Activated CD4-positive, alpha-beta T cell treated with anti-CD3 and anti-CD28 coated beads for 36 hours (primary cell): ENCODE measurements at regions not wholly inside any gene's neighbourhood (a gene's known extent, or its start where the extent isn't known, plus 50 kb on each side); places are given as distances from the start of the nearest gene placed in this dataset.
"Not testable (repeated sequence)": the region's sequence is repeated elsewhere in the genome, so short reads cannot be mapped to it uniquely, and the experiment has no call there.

ENCODE experiments used
- ATAC-seq: fragments of 200-7000 bp; cut with Tn5 transposase; one replicate; pipeline ENCODE4 v1.10.0; 2021; ENCODE audit warnings: mild to moderate bottlenecking, moderate library complexity
- CTCF ChIA-PET: fragments of 350-600 bp; sonication (Branson Sonifier 250); formaldehyde crosslinking; loops from one replicate; lab custom pipeline; 2021; ENCODE audit warnings: antibody characterized with exemption; lab: Charles Lee
- POLR2A ChIA-PET: fragments of 350-600 bp; sonication (Branson Sonifier 250); formaldehyde crosslinking; loops from one replicate; lab custom pipeline; 2021; ENCODE audit warnings: antibody characterized with exemption, inconsistent platforms; lab: Charles Lee
- DNase-seq: peaks from one replicate; pipeline ENCODE4 v3.0.0-alpha.2; 2020
- H3K27ac Mint-ChIP-seq: one replicate; pipeline ENCODE4 v1.8.0; 2021; ENCODE audit warnings: mixed read lengths
- H3K27me3 Mint-ChIP-seq: one replicate; pipeline ENCODE4 v1.8.0; 2021; ENCODE audit warnings: mixed read lengths
- H3K36me3 Mint-ChIP-seq: one replicate; pipeline ENCODE4 v1.8.0; 2021; ENCODE audit warnings: low read depth, mixed read lengths
- H3K4me1 Mint-ChIP-seq: one replicate; pipeline ENCODE4 v1.8.0; 2021; ENCODE audit warnings: mixed read lengths
- H3K4me3 Mint-ChIP-seq: one replicate; pipeline ENCODE4 v1.8.0; 2021; ENCODE audit warnings: mild to moderate bottlenecking, moderate library complexity, mixed read lengths
- H3K9me3 Mint-ChIP-seq: one replicate; pipeline ENCODE4 v1.8.0; 2021; ENCODE audit warnings: low read depth, mixed read lengths
- intact Hi-C, 2 experiments: fragments of 100-400 bp; cut with DNase I in 1 of 2; cut with micrococcal nuclease in 1 of 2; formaldehyde crosslinking; loops; one replicate each; pipeline versions ENCODE4 v1.14.2 to v1.15.1; 2022 to 2024; cut with DNase I, micrococcal nuclease

- intact Hi-C loops, result no loop called here
- ChIA-PET POLR2A (no interaction called here), CTCF (interaction anchor here (0.5 kb wide), 1 partner anchor 77 kb away, joined by 3 read pairs; no protein-coding TSS in a partner anchor)
- Mint-ChIP-seq H3K4me1 (no peaks in the 10 kb centered on the region), H3K4me3 (no peak overlapping the region), H3K27me3 (peaks cover 33% of the 10 kb centered on the region), H3K27ac (no peak overlapping the region), H3K36me3 (no peaks in the 10 kb centered on the region), H3K9me3 (no peaks in the 10 kb centered on the region)
- ATAC-seq (no peak), DNase-seq (no peak)
Measured at GRCh38 chr1:20416706-20417105, 69.3 kb downstream of the CAMK2N1 start.

GRCh38 chr1:20413776-20414140, 72.3 kb downstream of the CAMK2N1 start:
- CTCF ChIA-PET, result interaction anchor here (0.6 kb wide), 1 partner anchor 179 kb away, joined by 3 read pairs; no protein-coding TSS in a partner anchor
- ATAC-seq (no peak), DNase-seq (no peak)
- no peak overlapping the region for H3K27ac Mint-ChIP-seq
- no peaks in the 10 kb centered on the region for H3K9me3 Mint-ChIP-seq
- intact Hi-C loops, result no loop called here
- no peak overlapping the region for H3K4me3 Mint-ChIP-seq
- POLR2A ChIA-PET, result no interaction called here
- H3K4me1 Mint-ChIP-seq, result no peaks in the 10 kb centered on the region
- peaks cover 10% of the 10 kb centered on the region for H3K27me3 Mint-ChIP-seq
- H3K36me3 Mint-ChIP-seq, result no peaks in the 10 kb centered on the region

- POLR2A ChIA-PET, result no interaction called here
- CTCF ChIA-PET, result interaction anchor here (0.6 kb wide), 1 partner anchor 179 kb away, joined by 3 read pairs; no protein-coding TSS in a partner anchor
- ATAC-seq (no peak), DNase-seq (no peak)
- Mint-ChIP-seq H3K27ac (no peak overlapping the region), H3K36me3 (no peaks in the 10 kb centered on the region), H3K4me1 (no peaks in the 10 kb centered on the region), H3K4me3 (no peak overlapping the region), H3K27me3 (peaks cover 9% of the 10 kb centered on the region), H3K9me3 (no peaks in the 10 kb centered on the region)
- intact Hi-C loops, result no loop called here
Measured at GRCh38 chr1:20413136-20413775, 72.8 kb downstream of the CAMK2N1 start.

GRCh38 chr1:20411196-20411980, 74.6 kb downstream of the CAMK2N1 start:
- POLR2A ChIA-PET, result no interaction called here
- CTCF ChIA-PET, result no interaction called here
- ATAC-seq, result peak; percentile 71
- no peaks in the 10 kb centered on the region for H3K4me1 Mint-ChIP-seq
- no peaks in the 10 kb centered on the region for H3K36me3 Mint-ChIP-seq
- H3K9me3 Mint-ChIP-seq, result peaks cover 3% of the 10 kb centered on the region
- intact Hi-C loops, result no loop called here
- peaks cover 12% of the 10 kb centered on the region for H3K27me3 Mint-ChIP-seq
- peak; percentile 58 for DNase-seq
- H3K4me3 Mint-ChIP-seq, result no peak overlapping the region
- no peak overlapping the region for H3K27ac Mint-ChIP-seq

GRCh38 chr1:20410503-20410902, 75.5 kb downstream of the CAMK2N1 start:
- intact Hi-C loops, result no loop called here

GRCh38 chr1:20409971-20410370, 76.0 kb downstream of the CAMK2N1 start:
- H3K9me3 Mint-ChIP-seq, result peaks cover 3% of the 10 kb centered on the region
- ChIA-PET CTCF (interaction anchor here (0.8 kb wide), 1 partner anchor 1962 kb away, joined by 3 read pairs; no protein-coding TSS in a partner anchor), POLR2A (no interaction called here)
- no peak overlapping the region for H3K4me3 Mint-ChIP-seq
- ATAC-seq, result no peak
- DNase-seq, result no peak
- no peak overlapping the region for H3K27ac Mint-ChIP-seq
- no peaks in the 10 kb centered on the region for H3K4me1 Mint-ChIP-seq
- no peaks in the 10 kb centered on the region for H3K36me3 Mint-ChIP-seq
- intact Hi-C loops, result no loop called here
- peaks cover 22% of the 10 kb centered on the region for H3K27me3 Mint-ChIP-seq

More at GRCh38 chr1:20410503-20410902, 75.5 kb downstream of the CAMK2N1 start:
- Mint-ChIP-seq H3K27me3 (peaks cover 18% of the 10 kb centered on the region), H3K4me1 (no peaks in the 10 kb centered on the region), H3K36me3 (no peaks in the 10 kb centered on the region), H3K9me3 (peaks cover 3% of the 10 kb centered on the region), H3K4me3 (no peak overlapping the region), H3K27ac (no peak overlapping the region)
- no peak for DNase-seq
- ChIA-PET POLR2A (no interaction called here), CTCF (interaction anchor here (0.8 kb wide), 1 partner anchor 1962 kb away, joined by 3 read pairs; no protein-coding TSS in a partner anchor)
- ATAC-seq, result no peak

GRCh38 chr1:20409012-20409411, 77.0 kb downstream of the CAMK2N1 start:
- peaks cover 28% of the 10 kb centered on the region for H3K27me3 Mint-ChIP-seq
- H3K27ac Mint-ChIP-seq, result no peak overlapping the region
- ATAC-seq (no peak), DNase-seq (no peak)
- H3K36me3 Mint-ChIP-seq, result no peaks in the 10 kb centered on the region
- intact Hi-C loops, result no loop called here
- peaks cover 3% of the 10 kb centered on the region for H3K9me3 Mint-ChIP-seq
- POLR2A ChIA-PET, result no interaction called here
- CTCF ChIA-PET, result interaction anchor here (0.7 to 1.1 kb wide), 3 partner anchors 38 to 85 kb away, joined by 3 read pairs; no protein-coding TSS in a partner anchor
- H3K4me3 Mint-ChIP-seq, result no peak overlapping the region
- no peaks in the 10 kb centered on the region for H3K4me1 Mint-ChIP-seq

GRCh38 chr1:20408133-20408650, 77.8 kb downstream of the CAMK2N1 start:
- intact Hi-C loops, H3K4me1 Mint-ChIP-seq, H3K36me3 Mint-ChIP-seq, H3K4me3 Mint-ChIP-seq, H3K27ac Mint-ChIP-seq, DNase-seq, POLR2A ChIA-PET, ATAC-seq, H3K9me3 Mint-ChIP-seq: not testable (repeated sequence)
- CTCF ChIA-PET, result interaction anchor here (1.1 kb wide), 1 partner anchor 38 kb away, joined by 3 read pairs; no protein-coding TSS in a partner anchor
- peaks cover 34% of the 10 kb centered on the region for H3K27me3 Mint-ChIP-seq

- no peak overlapping the region for H3K4me3 Mint-ChIP-seq
- ChIA-PET POLR2A (no interaction called here), CTCF (no interaction called here)
- H3K9me3 Mint-ChIP-seq, result peaks cover 3% of the 10 kb centered on the region
- H3K27ac Mint-ChIP-seq, result no peak overlapping the region
- no peaks in the 10 kb centered on the region for H3K4me1 Mint-ChIP-seq
- intact Hi-C loops, result no loop called here
- ATAC-seq, result no peak
- peaks cover 45% of the 10 kb centered on the region for H3K27me3 Mint-ChIP-seq
- H3K36me3 Mint-ChIP-seq, result no peaks in the 10 kb centered on the region
- DNase-seq, result no peak
Measured at GRCh38 chr1:20405893-20406604, 80.0 kb downstream of the CAMK2N1 start.

- H3K27me3 Mint-ChIP-seq, result peaks cover 49% of the 10 kb centered on the region
Measured at GRCh38 chr1:20405051-20405754, 80.8 kb downstream of the CAMK2N1 start.

More at GRCh38 chr1:20405051-20405754, 80.8 kb downstream of the CAMK2N1 start:
- Mint-ChIP-seq H3K4me3 (no peak overlapping the region), H3K27ac (no peak overlapping the region), H3K4me1 (no peaks in the 10 kb centered on the region), H3K36me3 (no peaks in the 10 kb centered on the region), H3K9me3 (peaks cover 3% of the 10 kb centered on the region)
- ChIA-PET POLR2A (no interaction called here), CTCF (no interaction called here)
- intact Hi-C loops, result no loop called here
- DNase-seq (no peak), ATAC-seq (no peak)
